ENCODE measurements at regions not wholly inside any gene's neighbourhood (a gene's known extent, or its start where the extent isn't known, plus 50 kb on each side); places are given as distances from the start of the nearest gene placed in this dataset.

- no peak for TF ChIP-seq ATF3 (IDR thresholded peaks at IDR 0.05; ENCODE audit: insufficient read depth, low read depth, low read length)
Observed at GRCh38 chr15:95541301-95541700, 789.2 kb upstream of the NR2F2 start (continued).

Measured in H1 (cell line).